Limb (tissue), 2 donors: ENCODE measurements at regions not wholly inside any gene's neighbourhood (a gene's known extent, or its start where the extent isn't known, plus 50 kb on each side); places are given as distances from the start of the nearest gene placed in this dataset.

Source experiments
- DNase-seq, 2 donors: peaks; one replicate each; pipeline ENCODE4 v3.0.0-alpha.2; 2016; ENCODE audit errors: extremely low spot score in 2 of 2

- DNase-seq: no peak
These were observed 374.3 kb downstream of the DCAF12L2 start for GRCh38 chrX:125791787-125792186.

GRCh38 chrX:125810856-125811255, 355.2 kb downstream of the DCAF12L2 start:
- no peak for DNase-seq

- no peak for DNase-seq
These were observed 340.0 kb downstream of the DCAF12L2 start for GRCh38 chrX:125826080-125826479.

- no peak for DNase-seq
These were observed 339.2 kb downstream of the DCAF12L2 start for GRCh38 chrX:125826774-125827451.

- DNase-seq: no peak
These were observed 319.8 kb downstream of the DCAF12L2 start for GRCh38 chrX:125846271-125846670.

- DNase-seq: no peak
These were observed 315.4 kb downstream of the DCAF12L2 start for GRCh38 chrX:125850693-125851092.

- no peak for DNase-seq
These were observed 282.9 kb downstream of the DCAF12L2 start for GRCh38 chrX:125883169-125883568.

- no peak for DNase-seq
These were observed 271.1 kb downstream of the DCAF12L2 start for GRCh38 chrX:125894947-125895346.

GRCh38 chrX:125895518-125895917, 270.6 kb downstream of the DCAF12L2 start:
- DNase-seq: no peak

- DNase-seq: no peak
These were observed 239.8 kb downstream of the DCAF12L2 start for GRCh38 chrX:125926295-125926694.

- DNase-seq: no peak
These were observed 225.1 kb downstream of the DCAF12L2 start for GRCh38 chrX:125940985-125941384.

- peak in 1 of 2 donors; percentile 2 for DNase-seq
These were observed 218.6 kb downstream of the DCAF12L2 start for GRCh38 chrX:125947501-125947900.

- no peak for DNase-seq
These were observed 213.1 kb downstream of the DCAF12L2 start for GRCh38 chrX:125952973-125953372.

- DNase-seq: peak in 1 of 2 donors; percentile 16
These were observed 212.3 kb downstream of the DCAF12L2 start for GRCh38 chrX:125953814-125954213.

GRCh38 chrX:125954236-125954635, 211.9 kb downstream of the DCAF12L2 start:
- DNase-seq: no peak

- no peak for DNase-seq
These were observed 188.2 kb downstream of the DCAF12L2 start for GRCh38 chrX:125977851-125978250.

- peak in 1 of 2 donors; percentile 26 for DNase-seq
These were observed 167.7 kb downstream of the DCAF12L2 start for GRCh38 chrX:125998432-125998831.

GRCh38 chrX:126027229-126027628, 138.9 kb downstream of the DCAF12L2 start:
- no peak for DNase-seq

GRCh38 chrX:126030021-126030420, 136.1 kb downstream of the DCAF12L2 start:
- no peak for DNase-seq

- DNase-seq: no peak
These were observed 102.1 kb downstream of the DCAF12L2 start for GRCh38 chrX:126063984-126064383.

GRCh38 chrX:126064901-126065541, 101.1 kb downstream of the DCAF12L2 start:
- no peak for DNase-seq

- DNase-seq: no peak
These were observed 100.0 kb downstream of the DCAF12L2 start for GRCh38 chrX:126065901-126066660.
